ENCODE measurements at regions not wholly inside any gene's neighbourhood (a gene's known extent, or its start where the extent isn't known, plus 50 kb on each side); places are given as distances from the start of the nearest gene placed in this dataset.
A peak's percentile ranks its signal among the peaks of the same experiment; 100 is the strongest.

- Histone ChIP-seq H3K9ac (no peak overlapping the region), H3K4me1 (ENCODE audit: control insufficient read depth in 1 of 2, insufficient read depth in 2 of 2, low read depth in 1 of 2, low read length in 1 of 2) (peaks cover 0 to 16% of the 10 kb centered on the region in 2 experiments; a peak in 2 of 4 replicates), H3K9me3 (no peaks in the 10 kb centered on the region; the same call in 1 of the 2 replicates), H3K79me2 (ENCODE audit: insufficient read depth) (no peaks in the 10 kb centered on the region), H2AFZ (ENCODE audit: low read depth) (no peak overlapping the region), H3K36me3 (replicated peaks in 1 of 2; ENCODE audit: control insufficient read depth in 1 of 2, insufficient read depth in 2 of 2, low read length in 1 of 2) (no peaks in the 10 kb centered on the region), H3K9me2 (no peaks in the 10 kb centered on the region), H3K4me3 (ENCODE audit: low read depth in 2 of 2, low read length in 1 of 2) (no peak overlapping the region), H3K4me2 (no peak overlapping the region), H4K20me1 (ENCODE audit: insufficient read depth) (no peaks in the 10 kb centered on the region), H3K27me3 (ENCODE audit: insufficient read depth) (no peaks in the 10 kb centered on the region), H3F3A (replicated peaks; ENCODE audit: insufficient read depth) (no peaks in the 10 kb centered on the region), H3K27ac (ENCODE audit: low read depth in 2 of 2, low read length in 1 of 2) (no peak overlapping the region)
- DNase-seq: no peak
- POLR2A ChIA-PET: no interaction called here
- no peak for TF ChIP-seq USF1 (IDR thresholded peaks at IDR 0.05; ENCODE audit: borderline replicate concordance, low read depth)
- TF ChIP-seq POLR2AphosphoS5 (IDR thresholded peaks at IDR 0.05; ENCODE audit: low read depth, low read length): no peak
- no peak for TF ChIP-seq JUND (IDR thresholded peaks at IDR 0.05)
- no peak for TF ChIP-seq TEAD4 (IDR thresholded peaks at IDR 0.05; ENCODE audit: borderline replicate concordance, insufficient read depth)
- TF ChIP-seq MAX (IDR thresholded peaks at IDR 0.05; ENCODE audit: low read depth): no peak
- no peak for TF ChIP-seq RAD21 (IDR thresholded peaks at IDR 0.05; ENCODE audit: low read length)
- TF ChIP-seq REST (IDR thresholded peaks at IDR 0.05; ENCODE audit: low read depth, low read length): no peak
- no peak for TF ChIP-seq TCF12 (IDR thresholded peaks at IDR 0.05)
- TF ChIP-seq NRF1 (IDR thresholded peaks at IDR 0.05; ENCODE audit: low read depth, low read length): no peak
- TF ChIP-seq USF2 (IDR thresholded peaks at IDR 0.05; ENCODE audit: borderline replicate concordance, low read depth, low read length): no peak
- no peak for TF ChIP-seq YY1 (IDR thresholded peaks at IDR 0.05; ENCODE audit: low read depth)
- 26% methylated on average over 10 of the region's 10 CpGs for WGBS (ENCODE audit: low lambda C conversion rate)
- CTCF ChIA-PET: interaction anchor here (0.7 to 3.1 kb wide), 7 partner anchors 9 to 1073 kb away, joined by 3 to 19 read pairs (median 3); no protein-coding TSS in a partner anchor
These were observed 427.5 kb downstream of the LRATD1 start for GRCh38 chr2:15059870-15060512.

GRCh38 chr2:15061268-15061667 is 428.8 kb downstream of the LRATD1 start:
- CTCF ChIA-PET: interaction anchor here (1.2 to 1.7 kb wide), 9 partner anchors 8 to 516 kb away, joined by 3 to 5 read pairs (median 3); no protein-coding TSS in a partner anchor
- TF ChIP-seq CTCF (IDR thresholded peaks at IDR 0.05) (no peak), TEAD4 (IDR thresholded peaks at IDR 0.05; ENCODE audit: borderline replicate concordance, insufficient read depth) (no peak), FOXJ3 (CRISPR knock-in tag; IDR thresholded peaks at IDR 0.05) (no peak), PBX3 (IDR thresholded peaks at IDR 0.05) (no peak), NRF1 (IDR thresholded peaks at IDR 0.05; ENCODE audit: low read depth, low read length) (no peak), USF2 (IDR thresholded peaks at IDR 0.05; ENCODE audit: borderline replicate concordance, low read depth, low read length) (no peak), EP300 (IDR thresholded peaks at IDR 0.05; ENCODE audit: borderline replicate concordance in 1 of 2, low read depth in 1 of 2, low read length in 1 of 2) (peak in 1 of 2 experiments; percentile 10; a peak in 1 of 4 replicates), RCOR1 (IDR thresholded peaks at IDR 0.05; ENCODE audit: low read length) (peak; percentile 46; the same call in 1 of the 2 replicates), YY1 (IDR thresholded peaks at IDR 0.05; ENCODE audit: low read depth) (no peak), JUND (IDR thresholded peaks at IDR 0.05) (no peak)

More at GRCh38 chr2:15061268-15061667, 428.8 kb downstream of the LRATD1 start:
- no peaks in the 10 kb centered on the region for H3K79me2 ChIP-seq (ENCODE audit: insufficient read depth)
- peaks cover 0 to 16% of the 10 kb centered on the region in 2 experiments; a peak in 2 of 4 replicates for H3K4me1 ChIP-seq (ENCODE audit: control insufficient read depth in 1 of 2, insufficient read depth in 2 of 2, low read depth in 1 of 2, low read length in 1 of 2)
- 58% methylated on average over 1 of the region's 1 CpG for WGBS (ENCODE audit: low lambda C conversion rate)
- H3K27me3 ChIP-seq (ENCODE audit: insufficient read depth): no peaks in the 10 kb centered on the region
- no peak overlapping the region for H3K9ac ChIP-seq
- peak; percentile 44 for DNase-seq
- no peaks in the 10 kb centered on the region for H3K9me2 ChIP-seq
- no peak overlapping the region for H3K27ac ChIP-seq (ENCODE audit: low read depth in 2 of 2, low read length in 1 of 2)
- no peaks in the 10 kb centered on the region for H3K36me3 ChIP-seq (replicated peaks in 1 of 2; ENCODE audit: control insufficient read depth in 1 of 2, insufficient read depth in 2 of 2, low read length in 1 of 2)
- no peaks in the 10 kb centered on the region for H4K20me1 ChIP-seq (ENCODE audit: insufficient read depth)
- no peak overlapping the region for H3K4me2 ChIP-seq
- no peaks in the 10 kb centered on the region for H3F3A ChIP-seq (replicated peaks; ENCODE audit: insufficient read depth)
- POLR2A ChIA-PET: no interaction called here
- H3K9me3 ChIP-seq: no peaks in the 10 kb centered on the region; the same call in 1 of the 2 replicates
- no peak overlapping the region for H2AFZ ChIP-seq (ENCODE audit: low read depth)
- no peak overlapping the region for H3K4me3 ChIP-seq (ENCODE audit: low read depth in 2 of 2, low read length in 1 of 2)

Data from SK-N-SH (cell line).